HepG2 (cell line): ENCODE measurements at regions not wholly inside any gene's neighbourhood (a gene's known extent, or its start where the extent isn't known, plus 50 kb on each side); places are given as distances from the start of the nearest gene placed in this dataset.

ENCODE experiments used
- ATF2 ChIP-seq: sonication (generic); formaldehyde crosslinking; IDR thresholded peaks from 2 replicates; pipeline ENCODE4 v1.4.0; 2020; ENCODE audit warnings: missing genetic modification reagents
- BCL6 ChIP-seq: IDR thresholded peaks from 2 replicates; pipeline ENCODE4 v1.6.1; 2016; ENCODE audit warnings: missing genetic modification reagents, missing compliant biosample characterization
- CERS6 ChIP-seq: sonication (generic); formaldehyde crosslinking; IDR thresholded peaks from 2 replicates; pipeline ENCODE4 v1.5.0; 2020; ENCODE audit warnings: missing genetic modification reagents
- E2F5 ChIP-seq: sonication (generic); formaldehyde crosslinking; conservative IDR thresholded peaks from 2 replicates; pipeline ENCODE4 v1.4.0; 2020; ENCODE audit warnings: missing genetic modification reagents
- HOMEZ ChIP-seq: IDR thresholded peaks from 2 replicates; pipeline ENCODE4 v1.6.1; 2016; ENCODE audit warnings: low read depth
- POLR2AphosphoS5 ChIP-seq: IDR thresholded peaks from 2 replicates; pipeline ENCODE4 v1.6.1; 2012; ENCODE audit warnings: low read depth, low read length
- THAP11 ChIP-seq: IDR thresholded peaks from 2 replicates; pipeline ENCODE4 v1.6.1; 2016; ENCODE audit warnings: missing biosample characterization, missing genetic modification reagents
- THRA ChIP-seq: sonication (generic); formaldehyde crosslinking; IDR thresholded peaks from 2 replicates; pipeline ENCODE4 v1.4.0; 2020; ENCODE audit warnings: missing genetic modification reagents, borderline replicate concordance
- ZFP36 ChIP-seq: fragments of 150-350 bp; IDR thresholded peaks from 2 replicates; pipeline ENCODE4 v1.6.1; 2018; ENCODE audit warnings: borderline replicate concordance, low read length, low read depth; ENCODE audit not compliant: partially characterized antibody
- ZHX2 ChIP-seq, 2 experiments: sonication (generic) in 1 of 2; formaldehyde crosslinking in 1 of 2; IDR thresholded peaks; 2 replicates each; pipeline versions ENCODE4 v1.6.1 to v1.9.0; 2014 to 2022; ENCODE audit warnings: antibody characterized with exemption in 1 of 2, borderline replicate concordance in 1 of 2, inconsistent platforms in 1 of 2, low read depth in 1 of 2, missing genetic modification reagents in 1 of 2
- ZNF263 ChIP-seq: sonication (generic); formaldehyde crosslinking; IDR thresholded peaks from 2 replicates; pipeline ENCODE4 v1.4.0; 2020; ENCODE audit warnings: missing genetic modification reagents
- ZNF333 ChIP-seq: sonication (generic); formaldehyde crosslinking; IDR thresholded peaks from 2 replicates; pipeline ENCODE4 v1.4.0; 2020; ENCODE audit warnings: mild to moderate bottlenecking, missing genetic modification reagents, borderline replicate concordance
- ZNF7 ChIP-seq: IDR thresholded peaks from 2 replicates; pipeline ENCODE4 v1.6.1; 2016; ENCODE audit warnings: missing biosample characterization, missing genetic modification reagents

- TF ChIP-seq ZHX2 (IDR thresholded peaks at IDR 0.05; ENCODE audit: low read depth): no peak
- no peak for TF ChIP-seq ZHX2 (CRISPR knock-in tag; IDR thresholded peaks at IDR 0.05; ENCODE audit: borderline replicate concordance)
- no peak for TF ChIP-seq BCL6
- TF ChIP-seq ZNF263 (CRISPR knock-in tag): no peak
- TF ChIP-seq POLR2AphosphoS5: no peak
- TF ChIP-seq HOMEZ (CRISPR knock-in tag): no peak
- TF ChIP-seq E2F5 (CRISPR knock-in tag): no peak
- no peak for TF ChIP-seq THRA
- no peak for TF ChIP-seq ZFP36
- TF ChIP-seq ATF2 (CRISPR knock-in tag): no peak
- TF ChIP-seq ZNF333 (CRISPR knock-in tag): no peak
- no peak for TF ChIP-seq THAP11 (CRISPR knock-in tag)
- no peak for TF ChIP-seq CERS6 (CRISPR knock-in tag)
- no peak for TF ChIP-seq ZNF7 (CRISPR knock-in tag)
Measured at GRCh38 chr15:66982816-66983215, 82.6 kb upstream of the SMAD3 start.
